Epithelial cell of proximal tubule (primary cell): ENCODE measurements at regions not wholly inside any gene's neighbourhood (a gene's known extent, or its start where the extent isn't known, plus 50 kb on each side); places are given as distances from the start of the nearest gene placed in this dataset.
"Not testable (repeated sequence)": the region's sequence is repeated elsewhere in the genome, so short reads cannot be mapped to it uniquely, and the experiment has no call there.

ENCODE experiments used
- DNase-seq: peaks from one replicate; pipeline ENCODE4 v3.0.0-alpha.2; 2011; ENCODE audit warnings: low read depth
- H3K4me3 ChIP-seq: 2 replicates; pipeline ENCODE4 v1.5.1; 2011; ENCODE audit warnings: low read depth, mild to moderate bottlenecking, low read length
- CTCF ChIP-seq: conservative IDR thresholded peaks from 2 replicates; pipeline ENCODE4 v1.5.1; 2012; ENCODE audit warnings: low read depth, mild to moderate bottlenecking, low read length

DNA sequence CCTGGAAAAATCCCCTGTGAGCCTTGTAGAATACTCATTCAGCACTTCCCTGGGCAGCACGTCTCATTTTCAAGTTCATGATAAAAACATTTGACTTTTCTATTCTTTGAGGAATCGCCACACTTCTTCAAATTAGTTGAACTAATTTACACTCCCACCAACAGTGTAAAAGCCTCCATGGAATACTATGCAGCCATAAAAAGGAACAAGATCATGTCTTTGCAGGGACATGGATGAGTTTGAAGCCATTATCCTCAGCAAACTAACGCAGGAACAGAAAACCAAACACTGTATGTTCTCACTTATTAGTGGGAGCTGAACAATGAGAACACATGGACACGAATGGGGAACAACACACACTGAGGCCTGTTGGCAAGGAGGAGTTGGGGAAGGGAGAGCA lies 102.0 kb upstream of the HEY2 start:
- no peak for DNase-seq
- no peak for TF ChIP-seq CTCF
- H3K4me3 ChIP-seq: no peak overlapping the region

- not testable (repeated sequence) for H3K4me3 ChIP-seq, DNase-seq
Observed at GRCh38 chr6:125653752-125654151, 95.7 kb upstream of the HEY2 start.

DNA sequence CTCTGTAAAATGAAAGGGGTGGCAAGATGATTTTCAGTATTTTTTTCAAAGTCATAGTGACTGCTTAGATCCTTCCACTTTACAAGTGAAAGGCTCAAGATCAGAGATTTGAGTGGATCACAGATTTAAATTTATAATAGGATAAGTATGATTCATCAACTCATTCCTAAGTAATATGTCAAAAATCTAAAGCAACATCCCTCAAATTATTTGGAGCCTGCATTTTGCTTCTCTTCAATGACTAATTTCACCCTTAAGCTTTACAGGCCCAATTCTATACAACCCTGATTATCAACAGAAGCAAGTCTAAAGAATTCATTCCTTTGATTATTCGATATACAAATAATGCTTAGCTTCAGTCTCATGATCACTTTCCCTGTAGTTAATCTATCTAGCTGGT lies 93.9 kb upstream of the HEY2 start:
- no peak for DNase-seq
- no peak overlapping the region for H3K4me3 ChIP-seq
- TF ChIP-seq CTCF: no peak

- no peak for DNase-seq
- no peak overlapping the region for H3K4me3 ChIP-seq
- no peak for TF ChIP-seq CTCF
Observed at GRCh38 chr6:125656287-125656870, 93.1 kb upstream of the HEY2 start.

GRCh38 chr6:125658136-125658535 lies 91.3 kb upstream of the HEY2 start:
- no peak for TF ChIP-seq CTCF
- DNase-seq: no peak
- no peak overlapping the region for H3K4me3 ChIP-seq

DNA sequence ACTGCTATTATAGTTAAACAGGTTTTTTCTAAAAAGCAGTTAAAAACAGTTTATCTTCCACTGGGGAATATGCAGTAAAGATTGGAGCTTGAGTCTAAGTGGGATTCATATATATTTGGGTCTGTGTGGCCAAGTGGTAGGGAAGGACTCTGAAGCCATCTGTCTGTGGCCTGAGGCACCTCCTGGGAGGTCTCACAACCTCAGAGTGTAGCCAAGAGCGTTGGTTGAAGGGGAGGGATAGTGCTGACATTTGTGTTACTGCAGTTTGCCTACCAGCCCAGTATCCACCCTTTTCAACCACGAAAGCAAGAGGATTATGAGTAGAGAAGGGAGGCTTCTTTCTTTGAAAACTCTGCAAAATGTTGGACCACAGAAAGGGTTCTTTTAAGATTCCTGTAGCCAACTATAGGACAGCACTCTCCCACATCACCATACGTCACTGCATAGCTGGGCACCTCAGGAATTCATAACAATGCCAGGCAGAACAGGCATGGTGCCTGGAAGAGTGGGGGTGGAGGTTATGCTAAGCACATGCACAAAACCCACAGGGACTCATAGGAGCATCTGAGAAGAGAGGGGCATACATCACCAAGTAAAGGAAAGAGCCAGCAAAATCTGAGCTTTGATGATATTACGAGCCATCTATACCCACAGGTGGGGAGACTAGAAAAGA lies 90.5 kb upstream of the HEY2 start:
- no peak for DNase-seq

GRCh38 chr6:125659887-125660286 lies 89.5 kb upstream of the HEY2 start:
- no peak for TF ChIP-seq CTCF
- DNase-seq: no peak
- H3K4me3 ChIP-seq: no peak overlapping the region

More for the DNA sequence above, 90.5 kb upstream of the HEY2 start:
- H3K4me3 ChIP-seq: no peak overlapping the region
- no peak for TF ChIP-seq CTCF
